ENCODE measurements at regions not wholly inside any gene's neighbourhood (a gene's known extent, or its start where the extent isn't known, plus 50 kb on each side); places are given as distances from the start of the nearest gene placed in this dataset.
A peak's percentile ranks its signal among the peaks of the same experiment; 100 is the strongest.

DNA sequence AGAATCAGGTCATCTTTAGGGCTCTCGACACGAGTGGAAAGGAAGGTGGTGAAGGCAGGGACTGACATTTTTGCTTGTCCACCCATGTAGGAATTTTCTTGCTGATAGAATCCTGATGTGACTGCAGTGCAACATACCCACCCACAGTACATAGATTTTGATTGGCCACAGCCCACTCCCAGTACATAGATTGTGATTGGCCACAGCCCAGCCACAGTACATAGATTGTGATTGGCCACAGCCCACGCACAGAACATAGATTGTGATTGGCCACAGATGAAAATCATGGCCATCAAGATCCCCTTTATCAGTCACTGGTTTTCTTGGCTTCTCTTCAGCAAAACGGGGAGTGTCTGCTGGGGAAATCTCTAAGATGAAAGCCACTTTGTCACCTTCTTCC, 1041.5 kb downstream of the AACS start:
- H3K9me3 Mint-ChIP-seq (ENCODE audit: low read depth) = peaks cover 7% of the 10 kb centered on the region
- H3K36me3 Mint-ChIP-seq (ENCODE audit: insufficient read depth) = peaks cover 7% of the 10 kb centered on the region
- H3K4me3 Mint-ChIP-seq (ENCODE audit: low read depth) = no peak overlapping the region
- H3K27ac Mint-ChIP-seq = no peak overlapping the region
- TF ChIP-seq CTCF (IDR thresholded peaks at IDR 0.05; ENCODE audit: unreplicated experiment) = no peak
- peaks cover 23% of the 10 kb centered on the region for H3K4me1 Mint-ChIP-seq (ENCODE audit: low read depth)
- DNase-seq (ENCODE audit: low spot score, unreplicated experiment) = no peak
- H3K27me3 Mint-ChIP-seq = peaks cover 70% of the 10 kb centered on the region

- Mint-ChIP-seq H3K27me3 (peaks cover 71% of the 10 kb centered on the region), H3K4me1 (ENCODE audit: low read depth) (peaks cover 23% of the 10 kb centered on the region), H3K36me3 (ENCODE audit: insufficient read depth) (peaks cover 7% of the 10 kb centered on the region), H3K4me3 (ENCODE audit: low read depth) (peak overlapping the region; percentile 29), H3K9me3 (ENCODE audit: low read depth) (peaks cover 7% of the 10 kb centered on the region), H3K27ac (peak overlapping the region; percentile 82)
- TF ChIP-seq CTCF (IDR thresholded peaks at IDR 0.05; ENCODE audit: unreplicated experiment) = no peak
- no peak for DNase-seq (ENCODE audit: low spot score, unreplicated experiment)
Measured at GRCh38 chr12:126107659-126108058, 1042.4 kb downstream of the AACS start.

DNA sequence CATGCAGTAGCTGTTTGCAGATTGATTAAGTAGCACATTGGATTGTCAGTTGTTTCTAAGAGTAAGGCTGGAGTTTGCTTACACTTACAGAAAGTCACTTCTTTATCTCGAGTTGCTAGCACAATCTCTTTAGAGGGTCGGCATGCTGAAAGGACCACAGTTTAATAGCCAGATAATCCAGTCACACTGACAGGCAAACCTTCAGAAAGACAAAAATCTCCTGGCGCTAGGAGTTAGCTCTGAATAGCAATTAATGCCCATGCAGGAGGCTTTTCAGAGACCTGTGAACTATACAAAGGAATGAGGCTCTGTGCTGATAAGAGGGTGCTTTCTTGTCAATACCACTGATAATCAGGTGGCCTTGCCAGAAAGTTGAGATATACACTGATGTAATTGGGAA, 1043.0 kb downstream of the AACS start:
- no peak for TF ChIP-seq CTCF (IDR thresholded peaks at IDR 0.05; ENCODE audit: unreplicated experiment)
- Mint-ChIP-seq H3K4me3 (ENCODE audit: low read depth) (no peak overlapping the region), H3K36me3 (ENCODE audit: insufficient read depth) (peaks cover 7% of the 10 kb centered on the region), H3K4me1 (ENCODE audit: low read depth) (peaks cover 28% of the 10 kb centered on the region), H3K9me3 (ENCODE audit: low read depth) (peaks cover 7% of the 10 kb centered on the region), H3K27ac (peak overlapping the region; percentile 82), H3K27me3 (peaks cover 72% of the 10 kb centered on the region)
- DNase-seq (ENCODE audit: low spot score, unreplicated experiment) = no peak

- Mint-ChIP-seq H3K36me3 (ENCODE audit: insufficient read depth) (peaks cover 3% of the 10 kb centered on the region), H3K27me3 (peaks cover 79% of the 10 kb centered on the region), H3K9me3 (ENCODE audit: low read depth) (peaks cover 4% of the 10 kb centered on the region), H3K27ac (no peak overlapping the region), H3K4me3 (ENCODE audit: low read depth) (no peak overlapping the region), H3K4me1 (ENCODE audit: low read depth) (peaks cover 28% of the 10 kb centered on the region)
- no peak for TF ChIP-seq CTCF (IDR thresholded peaks at IDR 0.05; ENCODE audit: unreplicated experiment)
- no peak for DNase-seq (ENCODE audit: low spot score, unreplicated experiment)
Measured at GRCh38 chr12:126112141-126112540, 1046.9 kb downstream of the AACS start.

GRCh38 chr12:126112849-126113248, 1047.6 kb downstream of the AACS start:
- H3K36me3 Mint-ChIP-seq (ENCODE audit: insufficient read depth) = no peaks in the 10 kb centered on the region
- no peak for TF ChIP-seq CTCF (IDR thresholded peaks at IDR 0.05; ENCODE audit: unreplicated experiment)
- H3K4me3 Mint-ChIP-seq (ENCODE audit: low read depth) = no peak overlapping the region
- H3K4me1 Mint-ChIP-seq (ENCODE audit: low read depth) = peaks cover 23% of the 10 kb centered on the region
- no peak overlapping the region for H3K27ac Mint-ChIP-seq
- no peaks in the 10 kb centered on the region for H3K9me3 Mint-ChIP-seq (ENCODE audit: low read depth)
- DNase-seq (ENCODE audit: low spot score, unreplicated experiment) = no peak
- peaks cover 82% of the 10 kb centered on the region for H3K27me3 Mint-ChIP-seq

Data from progenitor cell of endocrine pancreas (in vitro differentiated cells).